ENCODE measurements at regions not wholly inside any gene's neighbourhood (a gene's known extent, or its start where the extent isn't known, plus 50 kb on each side); places are given as distances from the start of the nearest gene placed in this dataset.
"Not testable (repeated sequence)": the region's sequence is repeated elsewhere in the genome, so short reads cannot be mapped to it uniquely, and the experiment has no call there.

DNA sequence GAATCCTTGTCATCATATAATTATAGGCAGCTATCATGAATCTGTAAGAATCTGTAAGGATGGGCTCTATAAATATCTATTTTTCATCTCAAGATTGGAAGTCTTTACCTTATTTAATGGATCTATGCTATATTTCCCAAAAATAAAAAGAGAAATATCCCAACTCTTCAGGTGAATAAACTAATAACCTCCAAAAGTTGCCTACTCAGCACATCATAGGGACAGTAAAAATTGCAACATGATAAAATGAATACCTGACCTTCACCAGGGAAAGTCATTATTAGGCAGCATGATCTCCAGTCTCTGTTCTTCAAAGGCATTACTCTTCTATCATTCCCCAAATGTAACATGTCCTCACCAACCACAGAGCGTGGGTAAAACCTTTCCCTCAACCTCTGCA lies 277.3 kb downstream of the RAB38 start:
- no peak overlapping the region for H3K4me3 ChIP-seq (ENCODE audit: low read depth, low read length)
- CTCF ChIA-PET, result interaction anchor here (1.4 kb wide), 1 partner anchor 10 kb away, joined by 5 read pairs; no protein-coding TSS in a partner anchor
- POLR2A ChIA-PET, result no interaction called here
- H3K36me3 ChIP-seq (ENCODE audit: control insufficient read depth, insufficient read depth, low read length), result no peaks in the 10 kb centered on the region
- TF ChIP-seq, protein P1, sequence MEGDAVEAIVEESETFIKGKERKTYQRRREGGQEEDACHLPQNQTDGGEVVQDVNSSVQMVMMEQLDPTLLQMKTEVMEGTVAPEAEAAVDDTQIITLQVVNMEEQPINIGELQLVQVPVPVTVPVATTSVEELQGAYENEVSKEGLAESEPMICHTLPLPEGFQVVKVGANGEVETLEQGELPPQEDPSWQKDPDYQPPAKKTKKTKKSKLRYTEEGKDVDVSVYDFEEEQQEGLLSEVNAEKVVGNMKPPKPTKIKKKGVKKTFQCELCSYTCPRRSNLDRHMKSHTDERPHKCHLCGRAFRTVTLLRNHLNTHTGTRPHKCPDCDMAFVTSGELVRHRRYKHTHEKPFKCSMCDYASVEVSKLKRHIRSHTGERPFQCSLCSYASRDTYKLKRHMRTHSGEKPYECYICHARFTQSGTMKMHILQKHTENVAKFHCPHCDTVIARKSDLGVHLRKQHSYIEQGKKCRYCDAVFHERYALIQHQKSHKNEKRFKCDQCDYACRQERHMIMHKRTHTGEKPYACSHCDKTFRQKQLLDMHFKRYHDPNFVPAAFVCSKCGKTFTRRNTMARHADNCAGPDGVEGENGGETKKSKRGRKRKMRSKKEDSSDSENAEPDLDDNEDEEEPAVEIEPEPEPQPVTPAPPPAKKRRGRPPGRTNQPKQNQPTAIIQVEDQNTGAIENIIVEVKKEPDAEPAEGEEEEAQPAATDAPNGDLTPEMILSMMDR (IDR thresholded peaks at IDR 0.05; ENCODE audit: insufficient read depth, low read depth, low read length), result no peak
- no peaks in the 10 kb centered on the region for H3K27me3 ChIP-seq (ENCODE audit: control insufficient read depth, insufficient read depth, low read length)
- DNase-seq (ENCODE audit: low read depth), result no peak

DNA sequence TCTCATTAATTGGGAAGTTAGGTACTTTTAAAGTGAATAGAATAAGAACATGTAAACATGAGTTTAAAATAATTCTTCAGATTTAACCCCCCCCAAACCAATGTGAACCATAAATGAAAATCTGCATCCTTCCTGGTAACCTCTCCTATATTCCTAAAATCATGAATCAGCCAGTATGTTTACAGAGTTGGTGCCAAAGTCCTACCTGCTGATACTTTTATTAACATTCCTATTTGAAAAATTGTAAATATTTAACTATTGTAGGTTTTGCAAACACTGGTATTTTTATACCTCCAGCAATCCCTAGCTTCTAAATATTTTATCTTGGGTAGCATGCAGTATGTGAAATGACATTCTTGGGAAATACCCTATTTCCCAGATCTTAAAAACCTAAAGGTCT lies 278.2 kb downstream of the RAB38 start:
- TF ChIP-seq, protein P1 (IDR thresholded peaks at IDR 0.05; ENCODE audit: insufficient read depth, low read depth, low read length), result no peak
- POLR2A ChIA-PET, result no interaction called here
- CTCF ChIA-PET, result interaction anchor here (1.4 kb wide), 1 partner anchor 9 kb away, joined by 5 read pairs; no protein-coding TSS in a partner anchor

DNA sequence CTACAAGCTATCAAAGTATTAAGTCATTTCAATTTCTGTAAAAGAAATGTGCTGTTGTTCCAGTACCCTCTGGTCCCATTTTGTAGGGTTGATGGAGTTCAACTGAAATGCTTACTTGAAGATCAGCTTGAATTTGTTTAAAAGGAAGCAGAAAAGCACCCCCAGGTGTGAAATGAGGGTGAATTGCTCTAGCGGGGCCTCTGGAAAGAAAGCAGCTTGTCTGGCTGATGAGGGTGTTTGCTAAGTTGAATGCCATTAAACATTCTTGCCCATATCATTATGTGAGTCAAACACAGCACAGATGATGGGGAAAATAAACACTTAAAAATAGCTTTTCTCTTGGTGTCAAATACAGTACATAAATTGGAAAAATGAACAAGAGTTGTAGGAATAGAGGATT lies 280.3 kb downstream of the RAB38 start:
- Histone ChIP-seq H3K36me3 (ENCODE audit: control insufficient read depth, insufficient read depth, low read length) (no peaks in the 10 kb centered on the region), H3K27me3 (ENCODE audit: control insufficient read depth, insufficient read depth, low read length) (no peaks in the 10 kb centered on the region), H3K4me3 (ENCODE audit: low read depth, low read length) (no peak overlapping the region)
- TF ChIP-seq, protein P1 (IDR thresholded peaks at IDR 0.05; ENCODE audit: insufficient read depth, low read depth, low read length), result no peak
- CTCF ChIA-PET, result interaction anchor here (1.0 kb wide), 1 partner anchor 16 kb away, joined by 4 read pairs; no protein-coding TSS in a partner anchor
- DNase-seq (ENCODE audit: low read depth), result no peak
- POLR2A ChIA-PET, result no interaction called here

More for the DNA sequence above, 278.2 kb downstream of the RAB38 start:
- no peak overlapping the region for H3K4me3 ChIP-seq (ENCODE audit: low read depth, low read length)
- no peaks in the 10 kb centered on the region for H3K36me3 ChIP-seq (ENCODE audit: control insufficient read depth, insufficient read depth, low read length)
- DNase-seq (ENCODE audit: low read depth), result no peak
- H3K27me3 ChIP-seq (ENCODE audit: control insufficient read depth, insufficient read depth, low read length), result no peaks in the 10 kb centered on the region

DNA sequence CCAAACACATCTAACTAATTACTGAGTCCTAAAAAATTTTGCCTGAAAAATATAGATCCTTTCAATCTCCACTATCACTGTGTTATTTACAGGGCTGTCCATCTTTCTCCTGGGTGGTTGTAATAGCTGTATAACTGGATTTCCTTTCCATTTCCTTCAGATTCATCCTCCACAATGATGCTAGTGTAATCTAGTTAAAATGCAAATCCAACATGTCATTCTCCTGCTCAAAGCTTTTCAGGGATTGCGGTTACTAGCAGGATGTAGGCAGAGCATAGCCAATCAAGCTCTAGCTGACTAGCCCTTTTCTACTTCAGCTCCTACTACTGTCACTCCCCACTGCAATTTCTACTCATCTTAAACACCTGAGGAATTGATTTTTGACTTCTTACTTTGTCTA lies 283.0 kb downstream of the RAB38 start:
- ChIA-PET POLR2A (no interaction called here), CTCF (interaction anchor here (1.9 kb wide), 1 partner anchor 14 kb away, joined by 11 read pairs; no protein-coding TSS in a partner anchor)
- DNase-seq (ENCODE audit: low read depth), result no peak
- H3K4me3 ChIP-seq (ENCODE audit: low read depth, low read length), result no peak overlapping the region
- TF ChIP-seq, protein P1 (IDR thresholded peaks at IDR 0.05; ENCODE audit: insufficient read depth, low read depth, low read length), result no peak
- H3K36me3 ChIP-seq (ENCODE audit: control insufficient read depth, insufficient read depth, low read length), result no peaks in the 10 kb centered on the region
- no peaks in the 10 kb centered on the region for H3K27me3 ChIP-seq (ENCODE audit: control insufficient read depth, insufficient read depth, low read length)

DNA sequence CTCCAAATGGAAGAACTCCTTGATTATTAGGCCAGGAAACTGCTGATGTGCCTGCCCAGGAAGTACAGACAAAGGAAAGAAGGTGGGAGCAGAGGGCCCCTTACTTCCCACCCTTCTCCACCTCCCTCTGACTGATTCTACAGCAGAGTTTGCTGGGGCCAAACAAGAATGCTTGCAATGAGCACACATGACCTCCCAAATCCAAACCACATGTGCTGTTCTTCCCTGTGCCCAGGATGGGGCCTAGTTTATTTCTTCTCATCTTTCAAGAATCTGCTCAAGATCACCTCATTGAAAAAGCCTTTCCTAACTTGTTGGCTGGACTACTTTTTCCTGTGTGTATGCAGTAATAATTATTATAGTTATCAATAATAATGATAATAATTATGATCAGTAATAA lies 286.1 kb downstream of the RAB38 start:
- DNase-seq (ENCODE audit: low read depth), result no peak
- TF ChIP-seq, protein P1 (IDR thresholded peaks at IDR 0.05; ENCODE audit: insufficient read depth, low read depth, low read length), result no peak
- H3K27me3 ChIP-seq (ENCODE audit: control insufficient read depth, insufficient read depth, low read length), result no peaks in the 10 kb centered on the region
- no peaks in the 10 kb centered on the region for H3K36me3 ChIP-seq (ENCODE audit: control insufficient read depth, insufficient read depth, low read length)
- ChIA-PET POLR2A (no interaction called here), CTCF (no interaction called here)
- no peak overlapping the region for H3K4me3 ChIP-seq (ENCODE audit: low read depth, low read length)

DNA sequence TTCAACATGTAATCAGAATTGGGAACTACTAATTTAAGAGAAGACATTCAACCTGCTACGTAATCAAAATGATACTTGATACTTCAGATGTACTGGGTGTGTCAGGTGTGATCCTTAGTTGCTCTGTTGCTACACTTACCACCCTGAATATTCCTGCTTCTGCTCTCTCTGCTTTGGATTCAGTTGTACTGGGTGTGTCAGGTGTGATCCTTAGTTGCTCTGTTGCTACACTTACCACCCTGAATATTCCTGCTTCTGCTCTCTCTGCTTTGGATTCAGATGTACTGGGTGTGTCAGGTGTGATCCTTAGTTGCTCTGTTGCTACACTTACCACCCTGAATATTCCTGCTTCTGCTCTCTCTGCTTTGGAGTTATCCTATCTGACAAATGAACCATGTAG lies 290.2 kb downstream of the RAB38 start:
- POLR2A ChIA-PET; CTCF ChIA-PET; DNase-seq (ENCODE audit: low read depth); H3K36me3 ChIP-seq (ENCODE audit: control insufficient read depth, insufficient read depth, low read length); H3K27me3 ChIP-seq (ENCODE audit: control insufficient read depth, insufficient read depth, low read length); H3K4me3 ChIP-seq (ENCODE audit: low read depth, low read length): not testable (repeated sequence)
